Fibroblast of skin of back (primary cell): ENCODE measurements at regions not wholly inside any gene's neighbourhood (a gene's known extent, or its start where the extent isn't known, plus 50 kb on each side); places are given as distances from the start of the nearest gene placed in this dataset.

Experiments
- DNase-seq: peaks from one replicate; pipeline ENCODE4 v3.0.0-alpha.2; 2013

DNA sequence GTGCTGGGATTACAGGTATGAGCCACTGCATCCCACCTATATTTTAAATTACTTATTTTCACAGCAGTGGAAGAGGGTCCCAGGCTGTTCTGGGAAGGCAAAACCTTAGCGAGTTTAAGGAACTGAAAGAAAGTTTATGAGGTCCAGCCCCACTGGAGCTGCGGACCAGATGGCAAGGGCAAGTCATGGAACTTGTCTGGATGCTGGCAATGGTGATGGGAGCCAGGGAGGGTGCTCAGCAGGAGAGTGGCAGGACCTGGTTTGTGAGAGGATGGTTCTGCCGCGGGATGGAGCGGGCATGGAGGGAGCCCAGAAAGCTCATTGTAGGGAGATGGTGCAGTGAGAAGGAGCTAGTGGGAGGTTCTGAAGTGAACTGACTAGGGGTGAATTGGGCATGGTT, 50.6 kb upstream of the SLC45A1 start:
- DNase-seq: no peak

DNA sequence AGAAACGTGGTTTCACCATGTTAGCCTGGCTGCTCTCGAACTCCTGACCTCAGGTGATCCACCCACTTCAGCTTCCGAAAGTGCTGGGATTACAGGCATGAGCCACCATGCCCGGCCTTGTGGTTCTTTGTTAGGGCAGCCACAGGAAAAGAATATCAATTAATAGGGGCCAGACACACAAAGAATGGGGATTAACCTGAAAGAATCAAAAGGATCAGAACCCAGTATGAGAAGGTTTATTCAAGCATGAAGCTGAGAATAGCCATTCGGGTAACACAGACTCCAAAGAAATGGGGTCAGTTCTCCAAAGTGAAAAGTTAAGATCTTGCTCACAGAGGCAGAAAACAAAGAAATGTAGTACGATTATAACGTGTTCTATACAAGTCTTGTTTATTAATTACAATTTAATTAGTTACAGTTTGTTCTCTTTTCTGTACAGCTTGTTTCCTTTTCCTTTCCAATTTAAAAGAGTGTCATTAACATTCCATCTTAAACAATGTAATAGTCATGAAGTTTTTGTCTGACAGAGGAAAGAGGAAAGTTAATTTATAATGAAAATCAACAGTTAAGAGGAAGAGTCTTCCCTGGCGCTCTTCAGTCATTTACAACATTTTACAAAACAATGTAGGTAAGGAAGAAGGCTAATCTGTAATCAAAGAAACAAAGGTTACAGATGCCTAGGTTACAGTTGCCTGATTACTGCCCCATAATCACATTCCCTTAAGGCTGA, 51.3 kb upstream of the SLC45A1 start:
- no peak for DNase-seq

DNA sequence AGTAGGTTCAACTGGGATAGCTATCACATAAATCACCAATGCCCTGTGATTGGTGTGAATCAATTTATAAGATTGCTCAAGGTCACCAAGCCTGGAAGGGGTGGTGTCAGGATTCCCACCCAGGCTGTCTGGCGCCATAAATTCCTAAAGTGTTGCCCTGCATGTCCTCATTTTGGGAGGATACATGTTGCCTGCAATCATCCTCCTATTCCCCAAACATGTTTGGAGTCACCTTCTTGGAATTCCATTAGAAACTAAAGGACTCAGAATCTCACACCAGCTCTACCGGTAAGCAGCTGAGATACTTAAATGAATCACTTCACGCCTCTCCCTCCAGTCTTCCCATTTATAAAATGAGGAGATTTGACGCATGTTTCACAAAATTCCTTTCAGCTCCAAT, 54.1 kb upstream of the SLC45A1 start:
- DNase-seq: peak; percentile 46

DNA sequence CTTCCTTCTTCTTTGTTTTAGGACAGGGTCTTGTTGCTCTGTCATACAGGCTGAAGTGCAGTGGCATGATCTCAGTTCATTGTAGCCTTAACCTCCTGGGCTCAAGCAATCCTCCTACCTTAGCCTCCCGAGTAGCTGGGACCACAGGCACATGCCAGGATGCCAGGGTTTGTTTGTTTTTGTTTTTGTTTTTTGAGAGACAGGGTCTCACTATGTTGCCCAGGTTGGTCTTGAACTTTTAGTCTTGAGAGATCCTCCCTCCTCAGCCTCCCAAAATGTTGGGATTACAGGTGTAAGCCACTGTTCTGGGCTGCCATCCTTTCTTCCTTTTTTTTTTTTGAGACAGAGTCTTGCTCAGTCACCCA, 56.5 kb upstream of the SLC45A1 start:
- DNase-seq: no peak

GRCh38 chr1:8259498-8260290, 58.2 kb upstream of the SLC45A1 start:
- DNase-seq: peak; percentile 79

DNA sequence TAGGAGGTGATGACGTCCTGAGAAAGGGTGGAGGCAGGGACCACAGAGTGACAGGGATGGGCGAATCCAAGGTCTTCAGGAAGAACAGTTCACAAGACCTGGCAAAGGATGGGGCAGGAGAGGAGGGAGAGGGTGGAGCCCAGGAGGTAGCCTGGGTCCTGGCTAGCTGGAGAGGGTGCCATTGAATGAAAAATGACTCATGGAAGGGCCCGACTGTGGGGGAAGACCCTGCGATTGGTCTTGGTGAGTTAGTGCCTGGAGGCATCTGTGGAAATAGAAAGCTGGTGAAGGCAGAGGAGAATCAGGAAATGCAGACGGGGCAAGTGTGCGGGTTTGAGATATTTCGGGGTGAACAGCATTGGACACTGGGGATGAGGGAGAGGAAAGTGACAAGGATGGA, 60.3 kb upstream of the SLC45A1 start:
- DNase-seq: no peak

DNA sequence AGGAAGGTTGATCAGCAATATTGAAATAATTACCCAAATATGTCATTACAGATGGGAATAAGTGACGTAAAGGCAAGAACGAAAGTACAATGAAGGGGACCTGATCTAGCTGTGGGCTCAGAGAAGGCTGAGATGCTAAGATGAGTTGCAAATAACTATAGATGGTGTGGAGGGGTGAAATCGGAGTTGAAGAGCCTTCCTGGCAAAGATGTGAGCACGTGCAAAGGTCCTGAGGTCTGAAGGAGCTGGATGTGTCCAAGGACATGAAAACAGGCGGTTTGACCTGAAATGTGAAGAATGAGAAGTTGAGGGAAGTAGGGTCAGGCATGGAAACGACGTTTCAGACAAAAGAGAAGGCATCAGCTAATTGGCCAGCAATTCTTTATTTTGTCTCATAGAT, 61.6 kb upstream of the SLC45A1 start:
- DNase-seq: no peak

DNA sequence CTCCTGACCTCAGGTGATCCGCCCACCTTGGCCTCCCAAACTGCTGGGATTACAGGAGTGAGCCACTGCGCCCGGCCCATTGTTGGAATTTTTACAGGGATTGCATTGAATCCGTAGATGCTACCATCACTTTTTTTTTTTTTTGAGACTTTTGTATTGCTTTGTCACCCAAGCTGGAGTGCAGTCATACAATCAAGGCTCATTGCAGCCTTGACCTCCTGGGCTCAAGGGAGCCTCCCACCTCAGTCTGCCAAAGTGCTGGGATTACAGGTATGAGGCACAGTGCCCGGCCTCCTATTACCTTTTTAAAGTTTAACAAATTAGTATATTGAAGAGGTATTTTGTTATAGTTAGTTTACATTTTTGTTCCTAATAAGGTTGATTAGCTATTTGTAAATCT, 62.2 kb upstream of the SLC45A1 start:
- no peak for DNase-seq

GRCh38 chr1:8252266-8252951, 65.5 kb upstream of the SLC45A1 start:
- no peak for DNase-seq

DNA sequence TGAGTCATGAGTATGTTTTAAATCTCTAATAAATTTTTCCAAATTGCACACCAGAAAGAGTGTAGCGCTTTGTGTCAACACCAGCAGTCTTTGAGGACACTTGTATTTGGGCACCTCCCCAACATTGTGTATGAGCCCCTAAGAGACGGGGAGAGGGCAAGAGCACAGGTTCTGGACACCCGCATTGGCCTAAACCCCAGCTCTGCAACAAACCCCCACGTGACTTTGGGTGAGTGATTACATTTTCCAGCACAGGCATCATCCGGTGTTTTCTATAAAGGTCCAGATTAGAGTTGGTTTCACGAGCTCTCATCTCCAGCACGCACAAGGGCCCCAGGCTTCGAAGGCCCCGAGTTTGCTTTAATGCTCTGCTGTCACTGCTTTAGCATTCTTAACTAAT, 66.3 kb upstream of the SLC45A1 start:
- no peak for DNase-seq

DNA sequence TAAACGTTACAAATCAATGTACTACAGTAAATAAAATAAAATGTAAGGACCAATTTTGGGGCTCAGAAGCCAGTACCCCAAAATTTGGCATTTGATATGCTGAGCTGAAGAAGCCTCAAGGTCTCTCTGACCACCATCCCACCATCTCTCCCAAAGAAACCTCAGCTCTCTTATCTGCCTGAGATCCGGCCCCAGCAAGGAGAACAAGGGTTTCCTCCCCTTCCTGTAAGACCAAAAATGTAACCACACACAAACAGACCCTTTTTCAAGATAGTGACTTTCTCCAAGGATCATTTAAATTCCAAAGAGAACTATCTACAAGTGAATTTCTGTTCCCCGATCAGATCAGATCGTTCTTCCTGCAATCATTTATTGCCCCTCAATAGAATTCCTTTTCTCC, 68.1 kb upstream of the SLC45A1 start:
- no peak for DNase-seq

DNA sequence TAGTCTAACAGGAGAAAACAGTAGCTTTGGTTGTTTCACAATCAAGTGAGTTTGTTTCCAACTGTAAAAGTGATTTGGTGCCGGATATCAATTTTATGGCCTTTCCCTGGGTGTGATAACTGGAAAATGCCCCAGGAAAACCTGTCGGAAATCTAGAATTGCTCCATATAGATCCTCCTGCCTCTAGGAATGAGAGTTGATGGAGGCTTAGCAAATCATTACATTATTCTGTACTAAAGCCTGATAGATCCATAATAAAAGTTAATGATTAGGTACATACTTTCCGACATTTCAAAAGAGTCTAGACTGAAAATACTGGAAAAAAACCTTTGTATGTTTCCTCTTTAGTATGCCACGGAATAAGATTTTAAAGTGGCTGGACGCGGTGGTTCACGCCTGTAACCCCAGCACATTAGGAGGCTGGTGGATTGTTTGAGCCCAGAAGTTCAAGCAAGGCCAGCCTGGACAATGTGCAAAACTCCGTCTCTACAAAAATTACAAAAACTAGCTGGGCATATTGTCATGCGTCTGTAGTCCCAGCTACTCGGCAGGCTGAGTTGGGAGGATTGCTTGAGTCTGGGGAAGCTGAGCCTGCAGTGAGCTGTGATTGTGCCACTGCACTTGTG, 70.0 kb upstream of the SLC45A1 start:
- no peak for DNase-seq

DNA sequence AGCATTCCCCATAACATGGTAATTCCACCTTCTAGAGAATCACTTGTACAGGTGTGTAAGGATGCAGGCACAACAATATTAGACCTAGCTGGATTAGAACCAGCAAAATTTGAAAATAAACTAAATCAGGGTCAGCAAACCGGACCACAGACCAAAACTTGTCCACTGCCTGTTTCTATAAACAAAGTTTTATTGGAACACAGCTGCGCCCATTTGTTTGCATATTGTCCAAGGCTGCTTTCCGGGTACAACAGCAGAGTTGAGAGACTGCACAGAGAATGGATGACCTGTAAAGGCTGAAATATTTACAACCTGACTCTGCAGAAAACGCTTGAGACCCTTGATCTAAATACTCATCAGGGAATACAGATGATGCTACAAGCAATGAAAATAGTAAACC, 73.6 kb upstream of the SLC45A1 start:
- no peak for DNase-seq

- no peak for DNase-seq
Observed at GRCh38 chr1:8242498-8242897, 75.4 kb upstream of the SLC45A1 start.

DNA sequence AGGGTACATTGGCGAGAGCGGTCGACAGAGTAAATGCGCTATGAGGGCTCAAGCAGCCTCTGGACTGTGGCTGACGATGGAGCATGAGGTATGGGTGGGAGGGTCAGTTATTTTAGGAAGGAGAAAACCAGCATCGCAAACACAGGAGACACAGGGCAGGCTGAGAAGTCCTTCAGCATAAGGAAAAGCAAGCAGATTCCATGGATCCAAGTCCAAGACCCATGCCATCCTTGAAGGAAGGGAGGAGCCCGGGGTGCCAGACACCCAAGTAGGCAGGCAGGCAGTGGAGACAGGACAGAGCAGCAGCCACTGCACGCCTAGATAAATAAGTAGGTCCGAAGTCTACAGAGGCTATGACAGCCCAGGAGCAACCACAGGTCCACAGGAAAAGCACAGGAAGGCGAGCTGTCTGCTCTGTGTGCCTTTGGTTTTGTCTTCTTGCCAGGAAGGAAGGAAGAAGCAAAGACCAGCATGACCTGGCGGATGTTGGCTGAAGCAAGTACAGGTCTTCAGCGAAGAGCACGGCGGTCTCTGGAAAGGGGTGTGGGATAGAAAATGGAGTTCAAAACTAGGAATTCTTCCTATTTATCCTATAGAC, 76.4 kb upstream of the SLC45A1 start:
- DNase-seq: no peak

- peak; percentile 62 for DNase-seq
Observed at GRCh38 chr1:8239306-8240023, 78.4 kb upstream of the SLC45A1 start.

DNA sequence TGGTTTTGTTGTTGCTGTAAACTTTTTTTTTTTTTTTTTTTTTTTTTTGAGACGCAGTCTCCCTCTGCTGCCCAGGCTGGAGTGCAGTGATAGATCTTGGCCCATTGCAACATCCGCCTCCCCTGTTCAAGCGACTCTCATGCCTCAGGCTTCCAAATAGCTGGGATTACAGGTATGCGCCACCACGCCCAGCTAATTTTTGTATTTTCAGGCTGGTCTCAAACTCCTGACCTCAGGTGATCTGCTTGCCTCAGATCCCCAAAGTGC, 78.9 kb upstream of the SLC45A1 start:
- peak; percentile 57 for DNase-seq

GRCh38 chr1:8238141-8239038, 79.5 kb upstream of the SLC45A1 start:
- DNase-seq: peak; percentile 98

- DNase-seq: no peak
Observed at GRCh38 chr1:8232036-8232757, 85.7 kb upstream of the SLC45A1 start.

DNA sequence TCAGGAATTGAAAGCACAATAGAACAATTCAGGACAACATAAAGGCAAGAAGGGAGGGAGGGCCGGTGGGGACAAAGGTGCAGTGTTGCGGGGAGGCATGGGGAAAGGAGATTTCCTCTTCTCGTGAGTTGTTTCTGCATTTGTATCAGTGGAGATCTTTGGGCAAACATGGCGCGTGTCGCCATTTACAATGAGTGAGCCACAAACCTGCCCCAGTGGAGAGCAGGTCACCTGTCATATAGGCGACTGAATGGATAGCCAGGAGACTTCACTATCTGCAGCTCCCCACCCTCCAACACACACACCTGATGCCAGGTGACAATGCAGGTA, 87.7 kb upstream of the SLC45A1 start:
- no peak for DNase-seq

DNA sequence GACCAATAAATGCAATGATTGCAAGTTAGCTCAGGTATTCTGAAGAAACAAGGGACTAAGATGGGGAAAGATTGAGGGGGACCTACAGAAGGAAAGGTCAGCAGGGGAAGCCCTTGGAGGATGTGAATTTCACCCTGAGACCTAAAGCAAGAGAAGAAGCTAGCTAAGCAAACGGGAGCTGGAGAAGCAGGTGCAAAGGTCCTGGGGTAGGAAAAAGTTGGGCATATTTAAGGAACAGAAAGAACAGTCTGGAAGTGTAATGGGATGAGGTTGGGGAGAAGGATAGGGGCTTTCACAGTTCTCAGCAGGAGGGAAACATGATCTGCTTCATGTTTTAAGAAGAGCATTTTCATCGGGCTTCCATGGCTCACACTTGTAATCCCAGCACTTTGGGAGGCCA, 89.7 kb upstream of the SLC45A1 start:
- DNase-seq: no peak
